Right lobe of liver (tissue), 4 donors: ENCODE measurements at regions not wholly inside any gene's neighbourhood (a gene's known extent, or its start where the extent isn't known, plus 50 kb on each side); places are given as distances from the start of the nearest gene placed in this dataset.

Source experiments
- POLR2A ChIP-seq: fragments of 450-650 bp; IDR thresholded peaks from one replicate; pipeline ENCODE4 v1.6.1; 2017; ENCODE audit warnings: antibody characterized with exemption, mild to moderate bottlenecking
- TF ChIP-seq, protein P1 (sequence below), 4 donors: fragments of 200-600 bp in 3 of 4; fragments of 450-650 bp in 1 of 4; IDR thresholded peaks; one replicate each; pipeline versions ENCODE4 v1.5.1 to v1.8.0; 2016 to 2022; ENCODE audit warnings: antibody characterized with exemption in 4 of 4, mild to moderate bottlenecking in 2 of 4
- donor health status: DM: no; HTN: no; CAD: no.
- donor health status: DM: no; HTN: no; CAD: no.
- donor health status: DM: no; HTN: yes; CAD: no.

DNA sequence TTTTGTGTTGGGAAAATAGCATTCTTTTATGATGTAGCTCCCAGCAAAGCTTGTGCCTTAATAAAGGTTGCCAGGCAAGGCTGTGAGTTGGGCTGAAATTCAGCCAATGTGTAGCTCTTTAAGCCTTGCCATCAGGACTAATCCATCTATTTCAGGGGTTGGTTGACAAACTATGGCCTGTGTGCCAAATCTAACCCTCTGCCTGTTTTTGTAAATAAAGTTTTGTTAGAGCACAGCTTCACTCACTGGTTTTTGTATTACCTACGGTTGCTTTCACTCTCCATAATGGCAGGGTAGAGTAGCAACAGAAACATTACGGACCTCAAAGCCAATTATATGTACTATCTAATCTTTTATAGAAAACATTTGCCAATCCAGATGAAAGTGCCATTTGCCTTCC lies 638.1 kb upstream of the POT1 start:
- TF ChIP-seq, protein P1, sequence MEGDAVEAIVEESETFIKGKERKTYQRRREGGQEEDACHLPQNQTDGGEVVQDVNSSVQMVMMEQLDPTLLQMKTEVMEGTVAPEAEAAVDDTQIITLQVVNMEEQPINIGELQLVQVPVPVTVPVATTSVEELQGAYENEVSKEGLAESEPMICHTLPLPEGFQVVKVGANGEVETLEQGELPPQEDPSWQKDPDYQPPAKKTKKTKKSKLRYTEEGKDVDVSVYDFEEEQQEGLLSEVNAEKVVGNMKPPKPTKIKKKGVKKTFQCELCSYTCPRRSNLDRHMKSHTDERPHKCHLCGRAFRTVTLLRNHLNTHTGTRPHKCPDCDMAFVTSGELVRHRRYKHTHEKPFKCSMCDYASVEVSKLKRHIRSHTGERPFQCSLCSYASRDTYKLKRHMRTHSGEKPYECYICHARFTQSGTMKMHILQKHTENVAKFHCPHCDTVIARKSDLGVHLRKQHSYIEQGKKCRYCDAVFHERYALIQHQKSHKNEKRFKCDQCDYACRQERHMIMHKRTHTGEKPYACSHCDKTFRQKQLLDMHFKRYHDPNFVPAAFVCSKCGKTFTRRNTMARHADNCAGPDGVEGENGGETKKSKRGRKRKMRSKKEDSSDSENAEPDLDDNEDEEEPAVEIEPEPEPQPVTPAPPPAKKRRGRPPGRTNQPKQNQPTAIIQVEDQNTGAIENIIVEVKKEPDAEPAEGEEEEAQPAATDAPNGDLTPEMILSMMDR (IDR thresholded peaks at IDR 0.05) = no peak
- TF ChIP-seq POLR2A = no peak
